WERI-Rb-1 (cell line): ENCODE measurements at regions not wholly inside any gene's neighbourhood (a gene's known extent, or its start where the extent isn't known, plus 50 kb on each side); places are given as distances from the start of the nearest gene placed in this dataset.

Experiments used
- DNase-seq: peaks from one replicate; pipeline ENCODE4 v3.0.0-alpha.2; 2020
- H3K27ac ChIP-seq: fragments of 250-450 bp; sonication (Bioruptor Pico); 2 replicates; pipeline ENCODE4 v1.5.1; 2020; ENCODE audit warnings: mild to moderate bottlenecking, moderate library complexity
- H3K27me3 ChIP-seq: fragments of 250-450 bp; sonication (Bioruptor Pico); 2 replicates; pipeline ENCODE4 v1.5.1; 2021; ENCODE audit warnings: mild to moderate bottlenecking, low read depth, moderate library complexity; ENCODE audit not compliant: insufficient read depth, severe bottlenecking
- H3K36me3 ChIP-seq: fragments of 250-450 bp; sonication (Bioruptor Pico); 2 replicates; pipeline ENCODE4 v1.5.1; 2020; ENCODE audit warnings: mild to moderate bottlenecking, moderate library complexity
- H3K4me3 ChIP-seq: 2 replicates; pipeline ENCODE4 v1.5.1; 2011; ENCODE audit warnings: low read depth, mild to moderate bottlenecking, control low read depth, low read length
- H3K9me3 ChIP-seq: fragments of 250-450 bp; sonication (Bioruptor Pico); 2 replicates; pipeline ENCODE4 v1.5.1; 2021; ENCODE audit warnings: mild to moderate bottlenecking, moderate library complexity; ENCODE audit not compliant: severe bottlenecking
- TF ChIP-seq, protein P1 (sequence below): IDR thresholded peaks from 2 replicates; pipeline ENCODE4 v1.5.1; 2011; ENCODE audit warnings: low read depth, mild to moderate bottlenecking, control low read depth, inconsistent platforms, low read length

- TF ChIP-seq, protein P1, sequence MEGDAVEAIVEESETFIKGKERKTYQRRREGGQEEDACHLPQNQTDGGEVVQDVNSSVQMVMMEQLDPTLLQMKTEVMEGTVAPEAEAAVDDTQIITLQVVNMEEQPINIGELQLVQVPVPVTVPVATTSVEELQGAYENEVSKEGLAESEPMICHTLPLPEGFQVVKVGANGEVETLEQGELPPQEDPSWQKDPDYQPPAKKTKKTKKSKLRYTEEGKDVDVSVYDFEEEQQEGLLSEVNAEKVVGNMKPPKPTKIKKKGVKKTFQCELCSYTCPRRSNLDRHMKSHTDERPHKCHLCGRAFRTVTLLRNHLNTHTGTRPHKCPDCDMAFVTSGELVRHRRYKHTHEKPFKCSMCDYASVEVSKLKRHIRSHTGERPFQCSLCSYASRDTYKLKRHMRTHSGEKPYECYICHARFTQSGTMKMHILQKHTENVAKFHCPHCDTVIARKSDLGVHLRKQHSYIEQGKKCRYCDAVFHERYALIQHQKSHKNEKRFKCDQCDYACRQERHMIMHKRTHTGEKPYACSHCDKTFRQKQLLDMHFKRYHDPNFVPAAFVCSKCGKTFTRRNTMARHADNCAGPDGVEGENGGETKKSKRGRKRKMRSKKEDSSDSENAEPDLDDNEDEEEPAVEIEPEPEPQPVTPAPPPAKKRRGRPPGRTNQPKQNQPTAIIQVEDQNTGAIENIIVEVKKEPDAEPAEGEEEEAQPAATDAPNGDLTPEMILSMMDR = no peak
- H3K9me3 ChIP-seq = no peaks in the 10 kb centered on the region
- no peaks in the 10 kb centered on the region for H3K27me3 ChIP-seq
- no peaks in the 10 kb centered on the region for H3K36me3 ChIP-seq
- DNase-seq = no peak
- H3K4me3 ChIP-seq = no peak overlapping the region
- H3K27ac ChIP-seq = no peak overlapping the region
These were observed 141.1 kb upstream of the NDST3 start for GRCh38 chr4:117893207-117893606.

DNA sequence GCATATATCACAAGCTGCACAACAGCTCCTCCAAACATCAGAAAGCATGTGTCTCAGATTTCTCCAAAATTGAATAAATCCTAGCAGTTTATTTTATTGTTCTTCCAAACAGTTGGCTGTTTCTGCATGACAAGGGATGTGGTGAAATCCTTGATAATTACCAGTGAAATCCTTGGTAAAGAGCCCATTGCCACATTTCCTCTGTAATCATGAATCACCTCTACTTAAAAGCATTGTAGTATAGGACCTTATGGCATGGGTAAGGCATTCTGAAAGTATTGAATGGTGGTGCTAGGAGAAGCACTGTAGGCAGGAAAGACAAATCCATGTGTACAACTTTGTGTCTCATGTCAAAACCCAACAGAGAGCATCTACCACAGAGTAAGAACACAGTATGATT lies 135.8 kb upstream of the NDST3 start:
- no peaks in the 10 kb centered on the region for H3K9me3 ChIP-seq
- DNase-seq = no peak
- no peaks in the 10 kb centered on the region for H3K36me3 ChIP-seq
- TF ChIP-seq, protein P1 = no peak
- no peaks in the 10 kb centered on the region for H3K27me3 ChIP-seq
- H3K27ac ChIP-seq = no peak overlapping the region
- no peak overlapping the region for H3K4me3 ChIP-seq

- no peaks in the 10 kb centered on the region for H3K27me3 ChIP-seq
- no peaks in the 10 kb centered on the region for H3K9me3 ChIP-seq
- no peak for DNase-seq
- TF ChIP-seq, protein P1 = no peak
- H3K27ac ChIP-seq = no peak overlapping the region
- no peaks in the 10 kb centered on the region for H3K36me3 ChIP-seq
- no peak overlapping the region for H3K4me3 ChIP-seq
These were observed 133.5 kb upstream of the NDST3 start for GRCh38 chr4:117900832-117901231.

DNA sequence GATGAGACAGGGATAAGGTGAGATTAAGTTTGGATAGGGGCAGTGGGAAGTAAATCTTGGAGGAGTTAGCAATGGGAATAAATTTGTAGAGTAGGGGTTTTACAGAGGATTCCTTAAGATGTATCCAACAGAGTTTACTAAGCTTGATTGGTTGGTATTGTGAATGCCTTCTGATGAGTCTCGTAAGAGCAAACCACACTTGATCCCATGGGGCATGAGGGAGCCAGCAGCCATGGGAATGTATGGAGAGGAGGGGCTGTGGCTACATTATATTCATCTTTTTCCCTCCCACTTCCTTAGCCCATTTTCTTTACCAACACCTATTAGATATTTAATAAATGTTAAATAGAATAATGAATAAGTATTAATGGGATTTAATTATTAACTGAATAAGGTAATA lies 126.6 kb upstream of the NDST3 start:
- Histone ChIP-seq H3K27ac (no peak overlapping the region), H3K36me3 (no peaks in the 10 kb centered on the region), H3K9me3 (no peaks in the 10 kb centered on the region), H3K27me3 (no peaks in the 10 kb centered on the region), H3K4me3 (no peak overlapping the region)
- TF ChIP-seq, protein P1 = no peak
- DNase-seq = no peak

- H3K36me3 ChIP-seq = no peaks in the 10 kb centered on the region
- no peaks in the 10 kb centered on the region for H3K27me3 ChIP-seq
- DNase-seq = no peak
- H3K27ac ChIP-seq = no peak overlapping the region
- TF ChIP-seq, protein P1 = no peak
- H3K9me3 ChIP-seq = no peaks in the 10 kb centered on the region
- no peak overlapping the region for H3K4me3 ChIP-seq
These were observed 125.7 kb upstream of the NDST3 start for GRCh38 chr4:117908306-117909207.
